Epithelial cell of prostate (primary cell): ENCODE measurements at regions not wholly inside any gene's neighbourhood (a gene's known extent, or its start where the extent isn't known, plus 50 kb on each side); places are given as distances from the start of the nearest gene placed in this dataset.
A peak's percentile ranks its signal among the peaks of the same experiment; 100 is the strongest.
"Not testable (repeated sequence)": the region's sequence is repeated elsewhere in the genome, so short reads cannot be mapped to it uniquely, and the experiment has no call there.

ENCODE experiments used
- DNase-seq: peaks from one replicate; pipeline ENCODE4 v3.0.0-alpha.2; 2011; ENCODE audit warnings: low read depth, low spot score
- H3K27ac ChIP-seq: fragments of 450-650 bp; 2 replicates; pipeline ENCODE4 v1.5.1; 2017; ENCODE audit warnings: mild to moderate bottlenecking

GRCh38 chr5:82728926-82729702 lies 348.1 kb downstream of the TMEM167A start:
- DNase-seq = no peak
- H3K27ac ChIP-seq = no peak overlapping the region

GRCh38 chr5:82723168-82723567 lies 354.0 kb downstream of the TMEM167A start:
- no peak for DNase-seq

GRCh38 chr5:82721087-82721410 lies 356.1 kb downstream of the TMEM167A start:
- no peak for DNase-seq
- H3K27ac ChIP-seq = no peak overlapping the region

More at GRCh38 chr5:82723168-82723567, 354.0 kb downstream of the TMEM167A start:
- H3K27ac ChIP-seq = no peak overlapping the region

- H3K27ac ChIP-seq = no peak overlapping the region
- DNase-seq = no peak
Measured at GRCh38 chr5:82720213-82721086, 356.7 kb downstream of the TMEM167A start.

- H3K27ac ChIP-seq = no peak overlapping the region
- no peak for DNase-seq
Measured at GRCh38 chr5:82719368-82719767, 357.8 kb downstream of the TMEM167A start.

GRCh38 chr5:82717738-82718137 lies 359.5 kb downstream of the TMEM167A start:
- no peak overlapping the region for H3K27ac ChIP-seq
- DNase-seq = no peak

- H3K27ac ChIP-seq, DNase-seq: not testable (repeated sequence)
Measured at GRCh38 chr5:82714732-82715131, 362.5 kb downstream of the TMEM167A start.

DNA sequence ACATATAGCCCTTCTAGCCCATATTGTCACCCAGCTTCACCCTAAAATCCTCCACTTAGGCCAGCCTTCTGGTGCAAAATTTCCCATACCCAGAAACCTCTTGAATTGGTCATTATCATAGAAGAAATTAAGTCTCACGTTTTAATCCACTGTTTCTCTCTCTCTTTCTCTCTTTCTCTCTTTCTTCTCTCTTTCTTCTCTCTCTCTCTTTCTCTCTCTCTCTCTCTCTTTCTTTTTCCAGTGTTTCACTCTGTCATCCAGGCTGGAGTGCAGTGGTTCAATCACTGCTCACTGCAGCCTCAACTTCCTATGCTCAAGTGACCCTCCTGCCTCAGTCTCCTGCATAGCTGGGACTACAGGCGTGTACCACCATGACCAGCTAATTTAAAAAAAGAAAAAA lies 363.4 kb downstream of the TMEM167A start:
- H3K27ac ChIP-seq = no peak overlapping the region
- DNase-seq = no peak

GRCh38 chr5:82707741-82708140 lies 369.5 kb downstream of the TMEM167A start:
- no peak overlapping the region for H3K27ac ChIP-seq
- peak; percentile 10 for DNase-seq

DNA sequence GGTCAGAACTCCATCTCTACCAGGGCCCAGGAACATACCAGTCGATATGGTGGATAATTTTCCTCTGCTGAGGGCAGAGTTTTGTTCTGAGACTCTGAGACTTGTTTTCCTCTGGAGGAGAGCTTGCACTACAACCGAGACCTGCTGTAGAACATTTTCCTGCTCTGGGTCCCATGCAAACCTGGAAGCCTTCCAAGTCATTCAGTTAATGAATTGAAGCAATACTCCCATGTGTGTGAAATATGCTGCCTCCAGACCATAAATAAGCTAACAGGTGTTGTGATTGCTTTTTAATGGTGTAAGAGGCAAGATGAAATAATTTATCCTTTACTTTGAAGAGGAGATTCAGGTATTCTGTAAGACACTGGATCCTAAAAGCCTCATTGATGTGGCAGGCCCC lies 372.8 kb downstream of the TMEM167A start:
- DNase-seq = no peak

DNA sequence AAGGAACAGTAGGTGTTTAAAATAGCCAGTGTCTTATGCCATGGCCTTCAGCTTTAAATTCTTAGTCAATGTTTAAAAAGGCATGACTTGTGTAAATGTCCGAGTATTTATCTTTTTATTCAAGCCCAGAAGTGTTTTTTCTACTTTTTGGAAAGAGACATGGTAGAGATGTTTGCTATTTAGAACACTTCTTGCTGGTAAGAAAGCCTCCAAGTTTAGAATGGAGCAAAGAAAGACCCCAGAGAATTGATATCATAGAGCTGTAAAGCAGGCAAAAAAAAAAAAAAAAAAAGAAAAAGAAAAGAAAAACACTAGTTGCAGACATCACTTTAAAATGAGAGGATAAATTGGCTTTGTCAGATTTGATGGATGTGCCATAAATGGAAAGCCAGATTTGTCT lies 375.1 kb downstream of the TMEM167A start:
- no peak for DNase-seq
- H3K27ac ChIP-seq = no peak overlapping the region

More for the DNA sequence above, 372.8 kb downstream of the TMEM167A start:
- no peak overlapping the region for H3K27ac ChIP-seq

DNA sequence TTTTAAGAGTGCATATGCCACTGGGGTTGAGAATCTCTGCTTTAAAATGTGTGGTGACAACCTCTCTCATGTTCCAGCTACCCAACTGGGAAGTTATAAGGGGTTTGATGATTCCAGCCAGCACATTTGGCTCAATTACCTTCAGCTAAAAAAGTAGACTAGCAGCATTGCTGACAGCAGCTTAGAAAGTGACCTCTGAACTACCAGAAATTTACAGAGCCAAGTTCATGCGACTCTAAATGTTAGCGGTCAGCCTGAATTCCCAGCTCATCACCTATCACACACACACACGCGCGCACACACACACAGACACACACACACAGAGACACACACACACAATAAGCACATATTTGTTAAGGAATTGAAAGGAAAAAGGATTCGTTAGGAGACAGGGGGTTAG lies 377.5 kb downstream of the TMEM167A start:
- DNase-seq = no peak

GRCh38 chr5:82698026-82698425 lies 379.2 kb downstream of the TMEM167A start:
- DNase-seq = no peak
- H3K27ac ChIP-seq = no peak overlapping the region

More for the DNA sequence above, 377.5 kb downstream of the TMEM167A start:
- no peak overlapping the region for H3K27ac ChIP-seq

GRCh38 chr5:82694711-82695285 lies 382.4 kb downstream of the TMEM167A start:
- H3K27ac ChIP-seq = no peak overlapping the region
- DNase-seq = no peak

- no peak overlapping the region for H3K27ac ChIP-seq
- DNase-seq = no peak
Measured at GRCh38 chr5:82692826-82693225, 384.4 kb downstream of the TMEM167A start.

- no peak overlapping the region for H3K27ac ChIP-seq
- no peak for DNase-seq
Measured at GRCh38 chr5:82684659-82685058, 392.5 kb downstream of the TMEM167A start.

DNA sequence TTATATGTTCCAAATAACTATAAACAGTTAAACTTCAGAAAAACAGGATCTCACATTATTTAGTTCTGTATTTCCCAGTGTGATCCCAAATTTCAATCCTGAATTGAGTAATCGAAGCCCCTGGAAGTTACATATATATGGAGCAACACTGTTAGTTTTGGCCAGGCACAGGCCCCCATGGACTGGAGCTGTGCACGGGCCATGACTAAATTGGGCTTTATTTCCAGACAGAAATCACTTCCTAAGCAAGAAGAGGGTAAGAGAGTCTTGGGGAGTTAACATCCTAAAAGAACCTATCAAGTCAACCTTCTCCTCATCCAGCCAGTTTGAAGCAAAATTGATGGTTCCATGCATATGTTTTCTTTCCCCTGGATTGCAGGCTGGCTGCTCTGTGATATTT lies 393.0 kb downstream of the TMEM167A start:
- no peak overlapping the region for H3K27ac ChIP-seq
- no peak for DNase-seq

DNA sequence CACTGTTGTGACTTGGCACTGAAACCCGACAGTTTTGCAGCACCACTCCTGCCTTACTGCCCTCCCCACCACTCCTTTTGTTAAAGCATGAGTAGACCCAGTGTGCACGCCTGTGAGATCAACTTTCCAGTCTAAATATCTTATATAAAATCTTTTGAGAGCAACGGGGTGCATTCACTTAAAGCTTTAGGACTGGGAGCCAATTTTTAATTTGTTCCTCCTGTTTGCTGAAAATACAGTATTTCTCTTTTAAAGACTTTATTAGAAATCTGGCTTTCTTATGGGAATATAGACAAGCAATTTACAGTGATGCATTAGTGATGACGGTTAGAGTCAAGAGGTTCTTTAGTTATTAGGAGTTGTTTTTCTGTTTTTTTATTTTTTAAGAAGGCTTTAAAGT lies 397.5 kb downstream of the TMEM167A start:
- no peak overlapping the region for H3K27ac ChIP-seq
- DNase-seq = no peak

GRCh38 chr5:82676661-82677060 lies 398.5 kb upstream of the RPS23 start:
- no peak overlapping the region for H3K27ac ChIP-seq
- DNase-seq = no peak

DNA sequence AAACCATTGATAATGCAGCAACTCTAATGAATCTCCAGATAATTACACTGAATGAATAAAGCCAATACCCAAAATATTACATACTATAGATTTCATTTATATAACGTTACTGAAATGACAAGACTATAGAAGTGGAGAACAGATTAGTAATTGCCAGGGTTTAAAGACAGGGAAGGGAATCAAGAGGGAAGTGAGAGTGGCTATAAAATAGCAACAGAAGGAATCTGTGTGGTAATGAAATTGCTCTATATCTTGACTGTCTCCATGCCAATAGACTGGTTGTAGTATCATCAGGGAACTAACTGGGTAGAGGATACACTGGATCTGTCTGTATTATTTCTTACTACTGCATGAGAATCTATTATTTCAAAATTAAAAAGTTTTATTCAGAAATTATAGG lies 396.5 kb upstream of the RPS23 start:
- DNase-seq = no peak
- no peak overlapping the region for H3K27ac ChIP-seq
